ENCODE measurements at regions not wholly inside any gene's neighbourhood (a gene's known extent, or its start where the extent isn't known, plus 50 kb on each side); places are given as distances from the start of the nearest gene placed in this dataset.
A peak's percentile ranks its signal among the peaks of the same experiment; 100 is the strongest.

DNA sequence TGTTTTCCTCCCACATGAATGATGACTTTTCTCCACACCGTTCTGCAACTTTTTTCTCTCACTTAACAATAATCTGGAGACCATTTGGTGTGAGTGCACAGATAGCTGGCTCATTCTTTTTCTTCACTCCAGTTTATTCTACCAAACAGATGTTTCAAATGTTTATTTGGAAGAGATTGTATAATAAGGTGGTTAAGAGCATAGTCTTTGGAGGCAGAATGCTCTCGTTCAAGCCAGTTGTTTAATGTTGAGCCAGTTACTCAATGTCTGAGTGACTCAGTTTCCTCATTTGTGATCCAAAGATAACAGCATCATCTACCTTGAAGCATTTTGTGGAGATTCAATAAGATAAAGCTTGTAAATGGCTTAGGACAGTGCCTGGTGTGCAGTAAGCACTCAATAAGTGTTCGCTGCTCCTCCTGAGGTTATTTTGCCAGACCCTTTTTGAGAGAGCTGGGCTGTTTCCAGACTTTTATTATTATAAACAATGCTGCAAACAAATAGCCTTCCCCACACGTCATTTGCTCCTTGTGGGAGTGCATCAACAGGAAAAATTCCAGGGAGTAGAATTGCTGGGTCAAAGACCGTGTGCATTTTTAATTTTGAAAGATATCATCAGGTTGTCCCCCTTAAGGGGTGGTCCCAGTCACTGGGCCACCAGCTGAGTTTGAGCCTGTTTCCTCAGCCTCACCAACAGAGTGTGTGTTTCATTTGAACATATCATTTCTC lies 70.6 kb downstream of the VEGFA start:
- DNase-seq: no peak

DNA sequence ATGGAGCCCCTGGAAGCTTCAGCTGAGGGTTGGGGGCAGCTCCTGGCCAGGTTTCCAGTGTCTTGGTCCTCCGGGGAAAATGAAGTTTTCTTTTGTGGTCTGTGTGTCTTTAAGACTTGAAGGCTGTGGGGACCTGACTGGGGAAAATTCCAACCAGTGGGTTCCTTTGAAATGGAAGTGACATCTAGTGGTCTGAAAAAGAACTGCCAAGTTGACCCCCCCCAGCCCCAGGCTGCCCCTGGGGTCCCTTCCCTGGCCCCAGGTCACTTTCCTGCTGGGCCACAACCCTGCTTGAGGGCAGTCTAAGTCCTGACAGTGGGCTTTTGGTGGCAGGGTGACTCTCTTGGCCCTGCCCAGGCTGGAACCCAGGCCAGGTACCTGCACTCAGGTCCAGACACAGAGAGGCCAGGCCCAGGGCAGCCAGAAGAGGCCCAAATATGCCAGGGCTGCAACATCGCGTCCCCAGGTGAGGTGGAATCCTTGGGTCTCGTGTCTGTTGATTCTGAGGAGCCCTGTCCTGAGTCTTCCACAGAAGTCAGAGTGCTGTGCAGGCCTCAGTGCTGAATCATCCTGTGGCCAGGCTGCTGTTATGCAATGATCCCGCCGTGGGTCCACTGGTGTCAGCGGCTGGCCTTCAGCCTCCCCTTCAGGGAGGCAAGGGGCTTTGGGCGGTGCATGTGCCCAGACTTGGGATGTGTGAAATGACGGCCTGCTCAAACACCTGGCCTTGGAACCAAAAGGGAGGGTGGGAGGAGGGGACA lies 68.4 kb downstream of the VEGFA start:
- peak; percentile 48 for DNase-seq

DNA sequence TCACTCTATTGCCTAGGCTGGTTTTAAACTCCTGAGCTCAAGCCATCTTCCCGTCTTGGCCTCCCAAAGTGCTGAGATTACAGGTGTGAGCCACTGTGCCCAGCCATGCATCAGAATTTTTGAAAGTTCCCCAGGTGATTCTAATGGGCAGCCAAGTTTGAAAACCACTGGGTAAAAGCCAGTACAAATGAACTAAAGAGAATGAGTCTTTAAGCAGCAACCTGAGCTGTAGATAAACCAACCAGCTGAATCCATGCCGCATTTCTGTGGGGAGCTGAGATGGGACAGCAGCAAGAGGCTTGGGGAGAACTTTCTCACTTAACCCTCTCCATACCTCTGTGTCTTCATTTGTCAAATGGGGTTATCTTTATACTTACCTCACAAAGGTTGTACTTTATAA lies 67.5 kb downstream of the VEGFA start:
- no peak for DNase-seq

DNA sequence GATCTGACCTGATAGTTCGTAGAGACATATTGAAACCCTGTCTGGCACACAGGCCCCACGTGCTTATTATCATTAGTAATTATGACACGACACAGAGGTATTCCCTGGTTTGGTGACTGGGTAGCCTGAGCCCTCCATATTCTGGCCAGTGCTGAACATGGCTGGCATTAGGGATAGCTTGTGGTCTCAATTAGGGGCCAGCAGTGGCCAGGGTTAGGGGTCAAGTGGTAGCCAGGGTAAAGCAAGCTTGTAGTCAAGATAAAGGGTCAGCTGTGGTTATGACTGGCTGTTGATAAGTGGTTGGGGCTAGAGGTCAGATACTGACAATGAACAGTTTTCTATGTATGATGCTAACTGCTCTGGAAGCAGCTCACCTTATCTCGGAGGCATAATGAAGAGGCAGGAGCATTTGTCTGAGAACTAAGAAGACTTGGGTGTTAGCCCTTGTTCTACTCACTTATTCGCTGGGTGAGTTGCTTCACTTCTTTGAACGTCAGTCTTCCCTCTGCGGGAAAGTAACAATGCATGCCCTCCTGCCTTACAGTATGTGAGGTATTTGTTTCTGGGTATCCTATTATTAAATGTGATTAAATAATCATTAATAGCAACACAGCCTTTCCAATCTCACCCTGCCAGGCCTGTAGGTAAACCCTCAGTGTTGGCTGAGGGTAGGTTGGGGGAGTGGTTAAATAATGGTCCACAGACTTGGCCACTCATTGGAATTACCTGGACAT lies 66.7 kb downstream of the VEGFA start:
- no peak for DNase-seq
